MM.1S (cell line): ENCODE measurements at regions not wholly inside any gene's neighbourhood (a gene's known extent, or its start where the extent isn't known, plus 50 kb on each side); places are given as distances from the start of the nearest gene placed in this dataset.

Experiments
- EZH2 ChIP-seq: fragments of 300-600 bp; sonication (generic); optimal IDR thresholded peaks from 2 replicates; pipeline ENCODE3; 2017; ENCODE audit warnings: low read depth, mild to moderate bottlenecking, antibody characterized with exemption, low read length, mixed read lengths
- EZH2phosphoT487 ChIP-seq: fragments of 300-600 bp; sonication (generic); IDR thresholded peaks from 2 replicates; pipeline ENCODE4 v1.6.1; 2018; ENCODE audit warnings: antibody characterized with exemption, low read length
- TF ChIP-seq, protein P1 (sequence below): fragments of 300-600 bp; sonication (generic); IDR thresholded peaks from 2 replicates; pipeline ENCODE4 v1.5.1; 2016; ENCODE audit warnings: antibody characterized with exemption, low read length, mixed read lengths

DNA sequence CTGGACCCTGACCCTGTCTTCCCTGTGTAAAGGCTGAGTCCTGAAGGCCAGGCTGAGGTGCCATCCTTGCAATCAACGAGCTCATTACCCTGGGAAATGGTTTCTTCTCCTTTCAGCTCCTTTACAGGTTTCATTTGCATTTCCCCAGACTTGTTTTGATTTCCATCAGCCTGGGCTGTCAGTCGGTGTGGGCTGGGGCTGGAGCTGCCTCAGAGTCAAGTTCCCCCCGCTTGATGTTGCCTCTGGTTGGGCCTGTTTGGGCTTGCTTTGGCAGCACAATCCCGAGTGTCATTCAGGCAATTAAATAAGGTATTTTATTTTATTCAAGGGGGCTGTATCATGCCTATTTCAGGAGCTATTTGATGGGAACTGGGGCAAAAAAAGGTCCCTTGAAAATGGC, 424.9 kb downstream of the INSC start:
- TF ChIP-seq, protein P1, sequence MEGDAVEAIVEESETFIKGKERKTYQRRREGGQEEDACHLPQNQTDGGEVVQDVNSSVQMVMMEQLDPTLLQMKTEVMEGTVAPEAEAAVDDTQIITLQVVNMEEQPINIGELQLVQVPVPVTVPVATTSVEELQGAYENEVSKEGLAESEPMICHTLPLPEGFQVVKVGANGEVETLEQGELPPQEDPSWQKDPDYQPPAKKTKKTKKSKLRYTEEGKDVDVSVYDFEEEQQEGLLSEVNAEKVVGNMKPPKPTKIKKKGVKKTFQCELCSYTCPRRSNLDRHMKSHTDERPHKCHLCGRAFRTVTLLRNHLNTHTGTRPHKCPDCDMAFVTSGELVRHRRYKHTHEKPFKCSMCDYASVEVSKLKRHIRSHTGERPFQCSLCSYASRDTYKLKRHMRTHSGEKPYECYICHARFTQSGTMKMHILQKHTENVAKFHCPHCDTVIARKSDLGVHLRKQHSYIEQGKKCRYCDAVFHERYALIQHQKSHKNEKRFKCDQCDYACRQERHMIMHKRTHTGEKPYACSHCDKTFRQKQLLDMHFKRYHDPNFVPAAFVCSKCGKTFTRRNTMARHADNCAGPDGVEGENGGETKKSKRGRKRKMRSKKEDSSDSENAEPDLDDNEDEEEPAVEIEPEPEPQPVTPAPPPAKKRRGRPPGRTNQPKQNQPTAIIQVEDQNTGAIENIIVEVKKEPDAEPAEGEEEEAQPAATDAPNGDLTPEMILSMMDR = no peak
- TF ChIP-seq EZH2 (no peak), EZH2phosphoT487 (no peak)
